ENCODE measurements at regions not wholly inside any gene's neighbourhood (a gene's known extent, or its start where the extent isn't known, plus 50 kb on each side); places are given as distances from the start of the nearest gene placed in this dataset.
"Not testable (repeated sequence)": the region's sequence is repeated elsewhere in the genome, so short reads cannot be mapped to it uniquely, and the experiment has no call there.

- DNase-seq (ENCODE audit: low read depth in 2 of 2) = no peak
These were observed 85.3 kb downstream of the FOXD2 start for GRCh38 chr1:47522935-47523834.

- no peak for DNase-seq (ENCODE audit: low read depth in 2 of 2)
These were observed 86.0 kb downstream of the FOXD2 start for GRCh38 chr1:47523835-47524215.

- no peak for DNase-seq (ENCODE audit: low read depth in 2 of 2)
These were observed 86.4 kb downstream of the FOXD2 start for GRCh38 chr1:47524272-47524671.

GRCh38 chr1:47527653-47528272, 89.9 kb downstream of the FOXD2 start:
- no peak for DNase-seq (ENCODE audit: low read depth in 2 of 2)

GRCh38 chr1:47529520-47530098, 91.8 kb downstream of the FOXD2 start:
- no peak for DNase-seq (ENCODE audit: low read depth in 2 of 2)

- no peak for DNase-seq (ENCODE audit: low read depth in 2 of 2)
These were observed 95.3 kb downstream of the FOXD2 start for GRCh38 chr1:47532921-47533792.

- no peak for DNase-seq (ENCODE audit: low read depth in 2 of 2)
These were observed 96.0 kb downstream of the FOXD2 start for GRCh38 chr1:47533793-47534328.

GRCh38 chr1:47534436-47534835, 96.6 kb downstream of the FOXD2 start:
- DNase-seq (ENCODE audit: low read depth in 2 of 2) = no peak

- no peak for DNase-seq (ENCODE audit: low read depth in 2 of 2)
These were observed 98.8 kb downstream of the FOXD2 start for GRCh38 chr1:47536646-47537118.

GRCh38 chr1:47537268-47537667, 99.4 kb downstream of the FOXD2 start:
- DNase-seq (ENCODE audit: low read depth in 2 of 2) = no peak

- no peak for DNase-seq (ENCODE audit: low read depth in 2 of 2)
These were observed 100.1 kb downstream of the FOXD2 start for GRCh38 chr1:47537966-47538365.

GRCh38 chr1:47538530-47538929, 100.7 kb downstream of the FOXD2 start:
- DNase-seq (ENCODE audit: low read depth in 2 of 2) = not testable (repeated sequence)

GRCh38 chr1:47541705-47542104, 103.9 kb downstream of the FOXD2 start:
- not testable (repeated sequence) for DNase-seq (ENCODE audit: low read depth in 2 of 2)

- not testable (repeated sequence) for DNase-seq (ENCODE audit: low read depth in 2 of 2)
These were observed 105.2 kb downstream of the FOXD2 start for GRCh38 chr1:47543089-47543488.

- DNase-seq (ENCODE audit: low read depth in 2 of 2) = no peak
These were observed 108.2 kb downstream of the FOXD2 start for GRCh38 chr1:47545912-47546483.

- no peak for DNase-seq (ENCODE audit: low read depth in 2 of 2)
These were observed 110.1 kb downstream of the FOXD2 start for GRCh38 chr1:47547753-47548573.

- DNase-seq (ENCODE audit: low read depth in 2 of 2) = no peak
These were observed 110.8 kb downstream of the FOXD2 start for GRCh38 chr1:47548637-47549036.

- no peak for DNase-seq (ENCODE audit: low read depth in 2 of 2)
These were observed 111.7 kb downstream of the FOXD2 start for GRCh38 chr1:47549532-47549931.

GRCh38 chr1:47550929-47551328, 113.1 kb downstream of the FOXD2 start:
- DNase-seq (ENCODE audit: low read depth in 2 of 2) = no peak

- DNase-seq (ENCODE audit: low read depth in 2 of 2) = no peak
These were observed 114.2 kb downstream of the FOXD2 start for GRCh38 chr1:47551971-47552528.
